HepG2 (cell line): ENCODE measurements at regions not wholly inside any gene's neighbourhood (a gene's known extent, or its start where the extent isn't known, plus 50 kb on each side); places are given as distances from the start of the nearest gene placed in this dataset.

Experiments
- ATAC-seq: fragments of 200-7000 bp; cut with Tn5 transposase; 3 replicates; pipeline ENCODE4 v1.9.1; 2020; ENCODE audit warnings: mild to moderate bottlenecking, moderate library complexity
- BruUV-seq: library from RNA; stranded (reverse); fragments of 400-500 nt; replicated peaks from 2 replicates; lab custom pipeline; 2021; lab: Mats Ljungman, UMichigan
- CTCF ChIA-PET: fragments of 300-600 bp; formaldehyde crosslinking; extraction: SDS; loops from one replicate; lab custom pipeline; 2021; ENCODE audit warnings: low total read pairs, inconsistent platforms, low intra/inter-chr PET ratio; lab: Yijun Ruan, JAX
- POLR2A ChIA-PET: fragments of 350-600 bp; sonication (Branson Sonifier 250); formaldehyde crosslinking; loops from one replicate; lab custom pipeline; 2020; ENCODE audit warnings: antibody characterized with exemption, inconsistent platforms; lab: Yijun Ruan, JAX
- DNase-seq: peaks from one replicate; pipeline ENCODE4 v3.0.0-alpha.2; 2015; ENCODE audit warnings: low spot score
- FAIRE-seq: peaks from 3 replicates; lab custom pipeline; 2011; peaks lifted over from hg19 to GRCh38; lab: Jason Lieb, UNC
- H2AFZ ChIP-seq: one replicate; pipeline ENCODE4 v1.6.1; 2011; ENCODE audit warnings: low read length, inconsistent platforms
- H3K27ac ChIP-seq: fragments of 300-600 bp; 3 replicates; pipeline ENCODE4 v1.8.0; 2011; ENCODE audit warnings: mixed run types, mild to moderate bottlenecking, mixed read lengths, low read length, inconsistent platforms; ENCODE audit not compliant: insufficient read depth; ENCODE audit errors: extremely low read length
- H3K27me3 ChIP-seq, 2 experiments: fragments of 200-600 bp in 1 of 2; 2 replicates in 1 of 2; 3 replicates in 1 of 2; pipeline versions ENCODE4 v1.6.0 to v1.8.0; 2011; ENCODE audit warnings: low read length in 2 of 2, mild to moderate bottlenecking in 2 of 2, moderate library complexity in 2 of 2, inconsistent platforms in 1 of 2; ENCODE audit not compliant: insufficient read depth in 2 of 2, control insufficient read depth in 1 of 2
- H3K36me3 ChIP-seq, 2 experiments: fragments of 200-600 bp in 1 of 2; replicated peaks in 1 of 2; 2 replicates in 1 of 2; 3 replicates in 1 of 2; pipeline versions ENCODE4 v1.5.1 to v1.8.0; 2011; ENCODE audit warnings: low read length in 2 of 2, inconsistent platforms in 1 of 2; ENCODE audit not compliant: insufficient read depth in 2 of 2, control insufficient read depth in 1 of 2
- H3K4me1 ChIP-seq: 2 replicates; pipeline ENCODE4 v1.5.1; 2012; ENCODE audit warnings: low read length, inconsistent platforms; ENCODE audit not compliant: insufficient read depth
- H3K4me2 ChIP-seq: 2 replicates; pipeline ENCODE4 v1.6.0; 2011; ENCODE audit warnings: low read depth, low read length, inconsistent platforms
- H3K4me3 ChIP-seq, 3 experiments: fragments of 200-600 bp in 1 of 3; sonication (generic), shearing (Covaris generic) in 1 of 3; replicated peaks in 1 of 3; 2 replicates each; pipeline ENCODE4 v1.5.1; 2011 to 2016; ENCODE audit warnings: low read length in 3 of 3, inconsistent platforms in 2 of 3, low read depth in 2 of 3, mild to moderate bottlenecking in 2 of 3, control low read depth in 1 of 3, mixed read lengths in 1 of 3; ENCODE audit not compliant: insufficient read depth in 1 of 3
- H3K79me2 ChIP-seq: one replicate; pipeline ENCODE4 v1.6.1; 2011; ENCODE audit warnings: low read length, inconsistent platforms; ENCODE audit not compliant: insufficient read depth
- H3K9ac ChIP-seq: 2 replicates; pipeline ENCODE4 v1.6.0; 2011; ENCODE audit warnings: mild to moderate bottlenecking, low read depth, low read length, inconsistent platforms; ENCODE audit not compliant: insufficient read depth
- H3K9me3 ChIP-seq: 2 replicates; pipeline ENCODE4 v1.5.1; 2012; ENCODE audit warnings: mild to moderate bottlenecking, low read length
- H4K20me1 ChIP-seq: 2 replicates; pipeline ENCODE4 v1.6.0; 2011; ENCODE audit warnings: inconsistent platforms, mild to moderate bottlenecking, low read length, moderate library complexity; ENCODE audit not compliant: insufficient read depth
- ATM ChIP-seq: fragments of 450-650 bp; IDR thresholded peaks from 2 replicates; pipeline ENCODE4 v1.7.1; 2017; ENCODE audit warnings: mild to moderate bottlenecking, borderline replicate concordance
- IKZF1 ChIP-seq: fragments of 450-650 bp; IDR thresholded peaks from 2 replicates; pipeline ENCODE4 v1.7.1; 2016
- MTA3 ChIP-seq: sonication (generic); formaldehyde crosslinking; IDR thresholded peaks from 2 replicates; pipeline ENCODE4 v1.4.0; 2020; ENCODE audit warnings: missing genetic modification reagents
- NFYC ChIP-seq: IDR thresholded peaks from 2 replicates; pipeline ENCODE4 v1.6.1; 2016; ENCODE audit warnings: missing genetic modification reagents, missing compliant biosample characterization
- SNRNP70 ChIP-seq: fragments of 200-400 bp; formaldehyde crosslinking; IDR thresholded peaks from 2 replicates; pipeline ENCODE4 v1.6.1; 2017; ENCODE audit warnings: mild to moderate bottlenecking, low read depth, low read length, moderate library complexity
- SOX5 ChIP-seq: IDR thresholded peaks from 2 replicates; pipeline ENCODE4 v1.6.1; 2016; ENCODE audit warnings: borderline replicate concordance
- SUZ12 ChIP-seq: fragments of 150-350 bp; IDR thresholded peaks from 2 replicates; pipeline ENCODE4 v1.6.1; 2014; ENCODE audit warnings: low read depth, low read length
- ZFYVE20 ChIP-seq: sonication (generic); formaldehyde crosslinking; IDR thresholded peaks from 2 replicates; pipeline ENCODE4 v1.8.0; 2023; ENCODE audit warnings: low read depth, mild to moderate bottlenecking, moderate library complexity, missing genetic modification reagents, borderline replicate concordance
- ZNF274 ChIP-seq: sonication (generic); formaldehyde crosslinking; IDR thresholded peaks from 2 replicates; pipeline ENCODE4 v1.5.1; 2020; ENCODE audit warnings: mild to moderate bottlenecking, missing genetic modification reagents
- ZNF597 ChIP-seq: sonication (generic); formaldehyde crosslinking; IDR thresholded peaks from 2 replicates; pipeline ENCODE4 v1.5.0; 2020; ENCODE audit warnings: missing genetic modification reagents
- WGBS: methylation state at CpG from one replicate; pipeline ENCODE4 v1.1.6; 2017; ENCODE audit warnings: low lambda C conversion rate; 5-methylcytosine and 5-hydroxymethylcytosine counted together
- in situ Hi-C: cut with HindIII; loops from 2 replicates; pipeline ENCODE4 v1.10.0; 2017; ENCODE audit warnings: low pct_unique_long_range_greater_than_20kb; ENCODE audit not compliant: extremely low pct_ligation_motif_present
- intact Hi-C: fragments of 100-400 bp; cut with micrococcal nuclease; formaldehyde crosslinking; loops from one replicate; pipeline ENCODE4 v1.10.0; 2022; ENCODE audit not compliant: unreplicated experiment
- TF ChIP-seq, protein P1 (sequence below): sonication (generic); formaldehyde crosslinking; IDR thresholded peaks from 2 replicates; pipeline ENCODE4 v1.4.0; 2020; ENCODE audit warnings: missing genetic modification reagents

- BruUV-seq = no TSS peak
- FAIRE-seq (no peak), ATAC-seq (no peak)
These were observed 318.0 kb upstream of the GBE1 start for GRCh38 chr3:82079335-82079890.

More at GRCh38 chr3:82079335-82079890, 318.0 kb upstream of the GBE1 start:
- DNase-seq = no peak
- Histone ChIP-seq H3K9me3 (no peaks in the 10 kb centered on the region), H3K4me3 (no peak overlapping the region), H3K27ac (no peak overlapping the region), H3K36me3 (no peaks in the 10 kb centered on the region)
- in situ Hi-C loops = no loop called here
- TF ChIP-seq NFYC (no peak), MTA3 (CRISPR knock-in tag) (no peak), ZNF597 (CRISPR knock-in tag) (no peak), ATM (no peak), IKZF1 (no peak), SOX5 (CRISPR knock-in tag) (no peak), SUZ12 (no peak), ZFYVE20 (CRISPR knock-in tag) (no peak), ZNF274 (no peak), SNRNP70 (no peak)
- TF ChIP-seq, protein P1, sequence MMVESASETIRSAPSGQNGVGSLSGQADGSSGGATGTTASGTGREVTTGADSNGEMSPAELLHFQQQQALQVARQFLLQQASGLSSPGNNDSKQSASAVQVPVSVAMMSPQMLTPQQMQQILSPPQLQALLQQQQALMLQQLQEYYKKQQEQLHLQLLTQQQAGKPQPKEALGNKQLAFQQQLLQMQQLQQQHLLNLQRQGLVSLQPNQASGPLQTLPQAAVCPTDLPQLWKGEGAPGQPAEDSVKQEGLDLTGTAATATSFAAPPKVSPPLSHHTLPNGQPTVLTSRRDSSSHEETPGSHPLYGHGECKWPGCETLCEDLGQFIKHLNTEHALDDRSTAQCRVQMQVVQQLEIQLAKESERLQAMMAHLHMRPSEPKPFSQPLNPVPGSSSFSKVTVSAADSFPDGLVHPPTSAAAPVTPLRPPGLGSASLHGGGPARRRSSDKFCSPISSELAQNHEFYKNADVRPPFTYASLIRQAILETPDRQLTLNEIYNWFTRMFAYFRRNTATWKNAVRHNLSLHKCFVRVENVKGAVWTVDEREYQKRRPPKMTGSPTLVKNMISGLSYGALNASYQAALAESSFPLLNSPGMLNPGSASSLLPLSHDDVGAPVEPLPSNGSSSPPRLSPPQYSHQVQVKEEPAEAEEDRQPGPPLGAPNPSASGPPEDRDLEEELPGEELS (CRISPR knock-in tag) = no peak
- TF ChIP-seq, all 625 proteins: peak for 0
- no peak overlapping the region for H3K9ac ChIP-seq
- H3K4me1 ChIP-seq = no peaks in the 10 kb centered on the region
- H3K79me2 ChIP-seq = no peaks in the 10 kb centered on the region
- intact Hi-C loops = no loop called here
- POLR2A ChIA-PET = no interaction called here
- no peak overlapping the region for H3K4me2 ChIP-seq
- no peak overlapping the region for H2AFZ ChIP-seq
- WGBS = 52% methylated on average over 5 of the region's 5 CpGs
- CTCF ChIA-PET = no interaction called here
- no peaks in the 10 kb centered on the region for H3K27me3 ChIP-seq
- H4K20me1 ChIP-seq = no peaks in the 10 kb centered on the region
